Endothelial cell of umbilical vein (primary cell): ENCODE measurements at regions not wholly inside any gene's neighbourhood (a gene's known extent, or its start where the extent isn't known, plus 50 kb on each side); places are given as distances from the start of the nearest gene placed in this dataset.

ENCODE experiments used
- BruUV-seq: library from RNA; stranded (reverse); fragments of 400-500 nt; replicated peaks from 2 replicates; lab custom pipeline; 2021; lab: Mats Ljungman, UMichigan
- CTCF ChIA-PET: fragments of 300-600, 350-600 bp; sonication (Branson Sonifier 250); formaldehyde crosslinking; loops from one replicate; lab custom pipeline; 2021; ENCODE audit warnings: antibody characterized with exemption, inconsistent platforms; lab: Charles Lee
- POLR2A ChIA-PET: fragments of 300-600, 350-600 bp; sonication (Branson Sonifier 250); formaldehyde crosslinking; loops from one replicate; lab custom pipeline; 2021; ENCODE audit warnings: antibody characterized with exemption, inconsistent platforms; lab: Charles Lee
- DNase-seq: peaks from one replicate; pipeline ENCODE4 v3.0.0-alpha.2; 2011; ENCODE audit warnings: low read depth, low spot score
- FAIRE-seq: peaks from 2 replicates; lab custom pipeline; 2011; peaks lifted over from hg19 to GRCh38; lab: Jason Lieb, UNC
- H2AFZ ChIP-seq: 2 replicates; pipeline ENCODE4 v1.6.0; 2012; ENCODE audit warnings: low read depth, low read length, control low read depth, inconsistent platforms
- H3K27ac ChIP-seq: 2 replicates; pipeline ENCODE4 v1.5.1; 2011; ENCODE audit warnings: low read depth, mild to moderate bottlenecking, control low read depth, low read length, moderate library complexity; ENCODE audit not compliant: insufficient read depth
- H3K27me3 ChIP-seq, 2 experiments: 2 replicates each; pipeline versions ENCODE4 v1.6.0 to v1.6.1; 2011; ENCODE audit warnings: low read length in 2 of 2, mixed read lengths in 1 of 2; ENCODE audit not compliant: control insufficient read depth in 2 of 2, insufficient read depth in 2 of 2
- H3K36me3 ChIP-seq, 2 experiments: 2 replicates in 1 of 2; 3 replicates in 1 of 2; pipeline ENCODE4 v1.5.1; 2011; ENCODE audit warnings: low read length in 2 of 2, mild to moderate bottlenecking in 1 of 2, moderate library complexity in 1 of 2; ENCODE audit not compliant: control insufficient read depth in 2 of 2, insufficient read depth in 2 of 2; ENCODE audit errors: extremely low read depth in 1 of 2
- H3K4me1 ChIP-seq: 3 replicates; pipeline ENCODE4 v1.5.1; 2011; ENCODE audit warnings: mild to moderate bottlenecking, low read length; ENCODE audit not compliant: control insufficient read depth, insufficient read depth; ENCODE audit errors: extremely low read depth
- H3K4me2 ChIP-seq: 2 replicates; pipeline ENCODE4 v1.6.1; 2011; ENCODE audit warnings: low read length, control low read depth, mixed read lengths; ENCODE audit not compliant: insufficient read depth
- H3K4me3 ChIP-seq, 3 experiments: fragments of 200-600 bp in 1 of 3; sonication (generic), shearing (Covaris generic) in 1 of 3; replicated peaks in 1 of 3; 2 replicates each; pipeline ENCODE4 v1.5.1; 2011 to 2016; ENCODE audit warnings: control low read depth in 3 of 3, low read length in 3 of 3, mild to moderate bottlenecking in 2 of 3, inconsistent platforms in 1 of 3, low read depth in 1 of 3, moderate library complexity in 1 of 3; ENCODE audit not compliant: insufficient read depth in 1 of 3
- H3K79me2 ChIP-seq: 2 replicates; pipeline ENCODE4 v1.6.0; 2012; ENCODE audit warnings: low read length, inconsistent platforms; ENCODE audit not compliant: control insufficient read depth, insufficient read depth
- H3K9ac ChIP-seq: replicated peaks from 2 replicates; pipeline ENCODE3; 2011; ENCODE audit warnings: low read length, control low read depth; ENCODE audit not compliant: insufficient read depth; ENCODE audit errors: extremely low read depth
- H3K9me1 ChIP-seq: replicated peaks from 3 replicates; pipeline ENCODE4 v1.6.0; 2011; ENCODE audit warnings: mild to moderate bottlenecking, low read length; ENCODE audit not compliant: control insufficient read depth, insufficient read depth; ENCODE audit errors: extremely low read depth
- H3K9me3 ChIP-seq: replicated peaks from 2 replicates; pipeline ENCODE4 v1.5.1; 2012; ENCODE audit warnings: low read length, inconsistent platforms; ENCODE audit not compliant: control insufficient read depth, insufficient read depth
- H4K20me1 ChIP-seq: replicated peaks from 2 replicates; pipeline ENCODE3; 2011; ENCODE audit warnings: mild to moderate bottlenecking, low read length; ENCODE audit not compliant: control insufficient read depth, insufficient read depth; ENCODE audit errors: extremely low read depth
- EZH2 ChIP-seq: IDR thresholded peaks from 2 replicates; pipeline ENCODE4 v1.6.1; 2012; ENCODE audit warnings: borderline replicate concordance, low read depth, mild to moderate bottlenecking, moderate library complexity, low read length, inconsistent platforms; ENCODE audit not compliant: severe bottlenecking
- FOS ChIP-seq: IDR thresholded peaks from 2 replicates; pipeline ENCODE4 v1.6.1; 2011; ENCODE audit warnings: mild to moderate bottlenecking, low read length, moderate library complexity, borderline replicate concordance; ENCODE audit not compliant: insufficient read depth
- GATA2 ChIP-seq: IDR thresholded peaks from 2 replicates; pipeline ENCODE4 v1.7.0; 2011; ENCODE audit warnings: low read depth, mild to moderate bottlenecking, moderate library complexity, mixed read lengths, low read length; ENCODE audit not compliant: insufficient read length, insufficient read depth
- JUN ChIP-seq: IDR thresholded peaks from 2 replicates; pipeline ENCODE4 v1.6.1; 2011; ENCODE audit warnings: borderline replicate concordance, low read depth; ENCODE audit not compliant: insufficient read length, insufficient read depth
- MYC ChIP-seq: IDR thresholded peaks from one replicate; pipeline ENCODE4 v1.6.1; 2011; ENCODE audit warnings: mild to moderate bottlenecking, low read depth, low read length
- POLR2A ChIP-seq: IDR thresholded peaks from 2 replicates; pipeline ENCODE4 v1.6.1; 2012; ENCODE audit warnings: low read depth, mild to moderate bottlenecking, control low read depth, low read length
- POLR2AphosphoS5 ChIP-seq: IDR thresholded peaks from 2 replicates; pipeline ENCODE4 v1.6.1; 2012; ENCODE audit warnings: low read depth, mild to moderate bottlenecking, control low read depth, low read length, moderate library complexity; ENCODE audit not compliant: insufficient read depth
- dilution Hi-C: fragments of 300-500 bp; cut with MboI; formaldehyde crosslinking; loops from one replicate; pipeline ENCODE4 v1.15.0; 2019; ENCODE audit warnings: low sequenced_read_pairs; ENCODE audit not compliant: extremely low pct_ligation_motif_present
- intact Hi-C: fragments of 100-400 bp; cut with micrococcal nuclease; formaldehyde crosslinking; loops from one replicate; pipeline ENCODE4 v1.10.0; 2022
- TF ChIP-seq, protein P1 (sequence below): IDR thresholded peaks from 2 replicates; pipeline ENCODE4 v1.6.1; 2011; ENCODE audit not compliant: insufficient read depth, insufficient read length
- TF ChIP-seq, protein P2 (sequence below), 2 donors: IDR thresholded peaks; 1 replicate in 1 of 2; 2 replicates in 1 of 2; pipeline ENCODE4 v1.5.1; 2011; ENCODE audit warnings: low read length in 2 of 2, mild to moderate bottlenecking in 2 of 2, moderate library complexity in 2 of 2, control low read depth in 1 of 2, inconsistent platforms in 1 of 2, low read depth in 1 of 2; ENCODE audit not compliant: insufficient read depth in 1 of 2; ENCODE audit errors: extremely low read depth in 1 of 2

DNA sequence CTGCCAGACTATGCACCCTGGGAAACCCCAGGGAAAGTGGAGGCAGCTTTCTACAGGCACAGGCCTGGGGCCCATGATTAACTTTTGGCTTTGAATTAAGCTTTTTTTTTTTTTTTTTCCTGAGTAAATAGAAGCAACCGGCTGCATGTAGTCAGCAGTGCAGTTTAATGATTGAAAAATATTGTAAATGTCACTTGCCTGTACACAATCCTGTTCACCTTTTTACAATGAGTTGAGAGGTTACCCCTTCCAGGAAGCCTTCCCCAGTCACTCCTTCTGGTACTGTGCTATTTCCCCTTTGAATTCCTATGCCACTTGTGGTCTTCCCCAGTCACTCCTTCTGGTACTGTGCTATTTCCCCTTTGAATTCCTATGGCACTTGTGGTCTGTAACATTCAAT is 475.6 kb downstream of the TDRD15 start:
- no peaks in the 10 kb centered on the region for H3K79me2 ChIP-seq
- CTCF ChIA-PET: no interaction called here
- FAIRE-seq: no peak

More for the DNA sequence above, 475.6 kb downstream of the TDRD15 start:
- BruUV-seq: no TSS peak
- dilution Hi-C loops: no loop called here
- intact Hi-C loops: no loop called here
- Histone ChIP-seq H2AFZ (no peak overlapping the region), H3K27ac (no peak overlapping the region), H3K9me3 (no peaks in the 10 kb centered on the region), H3K9ac (no peak overlapping the region), H3K9me1 (no peaks in the 10 kb centered on the region), H3K36me3 (no peaks in the 10 kb centered on the region), H3K4me3 (no peak overlapping the region), H3K4me1 (no peaks in the 10 kb centered on the region), H3K27me3 (no peaks in the 10 kb centered on the region), H4K20me1 (no peaks in the 10 kb centered on the region), H3K4me2 (no peak overlapping the region)
- no peak for DNase-seq
- TF ChIP-seq POLR2A (no peak), MYC (no peak), POLR2AphosphoS5 (no peak), GATA2 (no peak), JUN (no peak), FOS (no peak), EZH2 (no peak)
- TF ChIP-seq, protein P1, sequence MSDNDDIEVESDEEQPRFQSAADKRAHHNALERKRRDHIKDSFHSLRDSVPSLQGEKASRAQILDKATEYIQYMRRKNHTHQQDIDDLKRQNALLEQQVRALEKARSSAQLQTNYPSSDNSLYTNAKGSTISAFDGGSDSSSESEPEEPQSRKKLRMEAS: no peak
- TF ChIP-seq, protein P2, sequence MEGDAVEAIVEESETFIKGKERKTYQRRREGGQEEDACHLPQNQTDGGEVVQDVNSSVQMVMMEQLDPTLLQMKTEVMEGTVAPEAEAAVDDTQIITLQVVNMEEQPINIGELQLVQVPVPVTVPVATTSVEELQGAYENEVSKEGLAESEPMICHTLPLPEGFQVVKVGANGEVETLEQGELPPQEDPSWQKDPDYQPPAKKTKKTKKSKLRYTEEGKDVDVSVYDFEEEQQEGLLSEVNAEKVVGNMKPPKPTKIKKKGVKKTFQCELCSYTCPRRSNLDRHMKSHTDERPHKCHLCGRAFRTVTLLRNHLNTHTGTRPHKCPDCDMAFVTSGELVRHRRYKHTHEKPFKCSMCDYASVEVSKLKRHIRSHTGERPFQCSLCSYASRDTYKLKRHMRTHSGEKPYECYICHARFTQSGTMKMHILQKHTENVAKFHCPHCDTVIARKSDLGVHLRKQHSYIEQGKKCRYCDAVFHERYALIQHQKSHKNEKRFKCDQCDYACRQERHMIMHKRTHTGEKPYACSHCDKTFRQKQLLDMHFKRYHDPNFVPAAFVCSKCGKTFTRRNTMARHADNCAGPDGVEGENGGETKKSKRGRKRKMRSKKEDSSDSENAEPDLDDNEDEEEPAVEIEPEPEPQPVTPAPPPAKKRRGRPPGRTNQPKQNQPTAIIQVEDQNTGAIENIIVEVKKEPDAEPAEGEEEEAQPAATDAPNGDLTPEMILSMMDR (IDR thresholded peaks at IDR 0.05; ENCODE audit: extremely low read depth in 1 of 2, insufficient read depth in 1 of 2, low read depth in 1 of 2, low read length in 2 of 2): no peak
- POLR2A ChIA-PET: no interaction called here
